GM23338 (cell line): ENCODE measurements at regions not wholly inside any gene's neighbourhood (a gene's known extent, or its start where the extent isn't known, plus 50 kb on each side); places are given as distances from the start of the nearest gene placed in this dataset.

Experiments
- ATAC-seq: fragments of 200-7000 bp; cut with Tn5 transposase; 3 replicates; pipeline ENCODE4 v1.9.1; 2020
- DNase-seq: peaks from one replicate; pipeline ENCODE4 v3.0.0-alpha.2; 2015; ENCODE audit warnings: low spot score
- H2AFZ ChIP-seq: fragments of 200-600 bp; sonication (generic); 2 replicates; pipeline ENCODE4 v1.8.0; 2016; ENCODE audit warnings: antibody characterized with exemption, mild to moderate bottlenecking, moderate library complexity
- H3F3A ChIP-seq: fragments of 200-600 bp; sonication (generic); replicated peaks from 2 replicates; pipeline ENCODE4 v1.8.0; 2017; ENCODE audit warnings: antibody characterized with exemption, mixed run types, low read depth
- H3K27ac ChIP-seq: fragments of 200-600 bp; sonication (generic); 2 replicates; pipeline ENCODE4 v1.6.1; 2016; ENCODE audit warnings: low read depth
- H3K27me3 ChIP-seq: fragments of 200-600 bp; sonication (generic); 2 replicates; pipeline ENCODE4 v1.8.0; 2016; ENCODE audit warnings: mild to moderate bottlenecking, mixed run types, moderate library complexity; ENCODE audit not compliant: insufficient read depth
- H3K36me3 ChIP-seq: fragments of 200-600 bp; sonication (generic); 2 replicates; pipeline ENCODE4 v1.8.0; 2016; ENCODE audit warnings: mild to moderate bottlenecking; ENCODE audit not compliant: insufficient read depth
- H3K4me1 ChIP-seq: fragments of 200-600 bp; sonication (generic); 2 replicates; pipeline ENCODE4 v1.8.0; 2016; ENCODE audit warnings: mild to moderate bottlenecking, moderate library complexity; ENCODE audit not compliant: insufficient read depth
- H3K4me2 ChIP-seq: fragments of 200-600 bp; sonication (generic); 2 replicates; pipeline ENCODE4 v1.7.1; 2017; ENCODE audit warnings: mixed run types
- H3K4me3 ChIP-seq: fragments of 200-600 bp; sonication (generic); 2 replicates; pipeline ENCODE4 v1.6.1; 2016; ENCODE audit warnings: mixed run types
- H3K79me2 ChIP-seq: fragments of 200-600 bp; sonication (generic); replicated peaks from 2 replicates; pipeline ENCODE4 v1.8.0; 2017; ENCODE audit warnings: mild to moderate bottlenecking; ENCODE audit not compliant: insufficient read depth
- H3K9me2 ChIP-seq: fragments of 200-600 bp; sonication (generic); 2 replicates; pipeline ENCODE4 v1.8.0; 2017; ENCODE audit not compliant: insufficient read depth
- H4K20me1 ChIP-seq: fragments of 200-600 bp; sonication (generic); replicated peaks from 2 replicates; pipeline ENCODE4 v1.8.0; 2017; ENCODE audit warnings: mild to moderate bottlenecking; ENCODE audit not compliant: insufficient read depth
- H3K27ac Mint-ChIP-seq: 2 replicates; pipeline ENCODE4 v1.8.0; 2020; ENCODE audit warnings: inconsistent platforms, mild to moderate bottlenecking, moderate library complexity, mixed read lengths
- H3K27me3 Mint-ChIP-seq: 3 replicates; pipeline ENCODE4 v1.8.0; 2022; ENCODE audit warnings: low read depth, mild to moderate bottlenecking, moderate library complexity, mixed read lengths, inconsistent platforms; ENCODE audit not compliant: insufficient read depth, poor library complexity
- H3K36me3 Mint-ChIP-seq: 3 replicates; pipeline ENCODE4 v1.8.0; 2021; ENCODE audit warnings: low read depth, mild to moderate bottlenecking, inconsistent platforms, moderate library complexity, mixed read lengths
- H3K4me1 Mint-ChIP-seq: 3 replicates; pipeline ENCODE4 v1.8.0; 2020; ENCODE audit warnings: mild to moderate bottlenecking, inconsistent platforms, mixed read lengths
- H3K4me3 Mint-ChIP-seq: 3 replicates; pipeline ENCODE4 v1.8.0; 2021; ENCODE audit warnings: moderate library complexity, mild to moderate bottlenecking, inconsistent platforms, mixed read lengths
- H3K9me3 Mint-ChIP-seq: 3 replicates; pipeline ENCODE4 v1.8.0; 2020; ENCODE audit warnings: moderate library complexity, mild to moderate bottlenecking, inconsistent platforms, mixed read lengths
- CREB1 ChIP-seq: fragments of 250-450 bp; sonication (Bioruptor Pico); IDR thresholded peaks from 2 replicates; pipeline ENCODE4 v1.5.0; 2020; ENCODE audit warnings: low read depth, mild to moderate bottlenecking, moderate library complexity
- CTCF ChIP-seq, 2 experiments: fragments of 200-600 bp in 1 of 2; sonication (generic) in 1 of 2; conservative IDR thresholded peaks; 2 replicates each; pipeline versions ENCODE4 v1.5.1 to v1.6.1; 2016 to 2017; ENCODE audit warnings: antibody characterized with exemption in 2 of 2, low read depth in 2 of 2, mild to moderate bottlenecking in 2 of 2, moderate library complexity in 1 of 2
- ETS1 ChIP-seq: IDR thresholded peaks from 2 replicates; pipeline ENCODE4 v1.6.1; 2016; ENCODE audit warnings: antibody characterized with exemption
- EZH2 ChIP-seq: fragments of 200-600 bp; sonication (generic); IDR thresholded peaks from one replicate; pipeline ENCODE4 v1.8.0; 2017; ENCODE audit warnings: antibody characterized with exemption, mild to moderate bottlenecking, low read depth; ENCODE audit not compliant: unreplicated experiment
- EZH2phosphoT487 ChIP-seq: fragments of 200-600 bp; sonication (generic); IDR thresholded peaks from one replicate; pipeline ENCODE4 v1.8.1; 2018; ENCODE audit warnings: antibody characterized with exemption; ENCODE audit not compliant: unreplicated experiment
- NANOG ChIP-seq: IDR thresholded peaks from 2 replicates; pipeline ENCODE4 v1.6.1; 2016; ENCODE audit warnings: antibody characterized with exemption, borderline replicate concordance
- POLR2AphosphoS5 ChIP-seq: IDR thresholded peaks from 2 replicates; pipeline ENCODE4 v1.6.1; 2016; ENCODE audit warnings: antibody characterized with exemption, low read depth
- REST ChIP-seq: IDR thresholded peaks from one replicate; pipeline ENCODE4 v1.6.1; 2018; ENCODE audit warnings: antibody characterized with exemption; ENCODE audit not compliant: unreplicated experiment
- STAT1 ChIP-seq: IDR thresholded peaks from one replicate; pipeline ENCODE4 v1.6.1; 2016; ENCODE audit warnings: antibody characterized with exemption; ENCODE audit not compliant: unreplicated experiment
- ZNF114 ChIP-seq: fragments of 250-450 bp; sonication (Bioruptor Pico); IDR thresholded peaks from 2 replicates; pipeline ENCODE4 v1.5.0; 2020; ENCODE audit warnings: mild to moderate bottlenecking, moderate library complexity
- ZNF331 ChIP-seq: fragments of 250-450 bp; sonication (Bioruptor Pico); IDR thresholded peaks from 2 replicates; pipeline ENCODE4 v1.5.0; 2020; ENCODE audit warnings: low read depth, mild to moderate bottlenecking, moderate library complexity

- no peaks in the 10 kb centered on the region for H4K20me1 ChIP-seq
- TF ChIP-seq ZNF331 (CRISPR knock-in tag) (no peak), EZH2 (no peak), ETS1 (no peak)
- no peaks in the 10 kb centered on the region for H3K4me1 ChIP-seq
- H2AFZ ChIP-seq = no peak overlapping the region
- Mint-ChIP-seq H3K9me3 (peaks cover 25% of the 10 kb centered on the region), H3K27me3 (peaks cover 7% of the 10 kb centered on the region), H3K4me3 (no peak overlapping the region), H3K4me1 (peaks cover 17% of the 10 kb centered on the region), H3K36me3 (peaks cover 4% of the 10 kb centered on the region), H3K27ac (no peak overlapping the region)
- H3K9me2 ChIP-seq = peaks cover 7% of the 10 kb centered on the region; the same call in 1 of the 2 replicates
- no peak overlapping the region for H3K4me3 ChIP-seq
- ATAC-seq = no peak
- no peaks in the 10 kb centered on the region for H3K79me2 ChIP-seq
- no peak overlapping the region for H3K4me2 ChIP-seq
- no peaks in the 10 kb centered on the region for H3K27me3 ChIP-seq
- no peaks in the 10 kb centered on the region for H3F3A ChIP-seq
- H3K36me3 ChIP-seq = no peaks in the 10 kb centered on the region
- no peak for DNase-seq
- H3K27ac ChIP-seq = no peak overlapping the region
These were observed 265.3 kb downstream of the MYCN start for GRCh38 chr2:16205631-16206030.

- peaks cover 23% of the 10 kb centered on the region for H3K9me3 Mint-ChIP-seq
- no peak overlapping the region for H3K4me2 ChIP-seq
These were observed 264.7 kb downstream of the MYCN start for GRCh38 chr2:16204886-16205620.

GRCh38 chr2:16204251-16204650 lies 263.9 kb downstream of the MYCN start:
- no peak overlapping the region for H3K4me3 ChIP-seq
- H3F3A ChIP-seq = no peaks in the 10 kb centered on the region
- H3K36me3 Mint-ChIP-seq = peaks cover 4% of the 10 kb centered on the region
- H3K4me2 ChIP-seq = no peak overlapping the region
- H3K79me2 ChIP-seq = no peaks in the 10 kb centered on the region
- peaks cover 17% of the 10 kb centered on the region for H3K4me1 Mint-ChIP-seq
- H3K4me3 Mint-ChIP-seq = no peak overlapping the region
- no peak overlapping the region for H2AFZ ChIP-seq
- H3K27me3 ChIP-seq = no peaks in the 10 kb centered on the region
- no peaks in the 10 kb centered on the region for H3K36me3 ChIP-seq
- H3K27ac Mint-ChIP-seq = no peak overlapping the region
- DNase-seq (no peak), ATAC-seq (no peak)
- peaks cover 11% of the 10 kb centered on the region for H3K27me3 Mint-ChIP-seq
- no peaks in the 10 kb centered on the region for H4K20me1 ChIP-seq
- no peaks in the 10 kb centered on the region for H3K4me1 ChIP-seq
- no peak overlapping the region for H3K27ac ChIP-seq
- peaks cover 21% of the 10 kb centered on the region for H3K9me3 Mint-ChIP-seq
- peaks cover 7% of the 10 kb centered on the region; the same call in 1 of the 2 replicates for H3K9me2 ChIP-seq
- no peak for TF ChIP-seq CREB1 (CRISPR knock-in tag)
- TF ChIP-seq NANOG = no peak
- no peak for TF ChIP-seq REST
- no peak for TF ChIP-seq EZH2phosphoT487
- TF ChIP-seq ETS1 = no peak
- TF ChIP-seq POLR2AphosphoS5 = no peak
- TF ChIP-seq CTCF (conservative IDR thresholded peaks at IDR 0.05; ENCODE audit: low read depth in 2 of 2) = no peak
- TF ChIP-seq STAT1 = no peak
- TF ChIP-seq EZH2 = no peak
- TF ChIP-seq ZNF114 (CRISPR knock-in tag) = no peak
- no peak for TF ChIP-seq ZNF331 (CRISPR knock-in tag)

More at GRCh38 chr2:16204886-16205620, 264.7 kb downstream of the MYCN start:
- Mint-ChIP-seq H3K4me1 (peaks cover 17% of the 10 kb centered on the region), H3K4me3 (no peak overlapping the region), H3K27me3 (peaks cover 11% of the 10 kb centered on the region), H3K36me3 (peaks cover 4% of the 10 kb centered on the region), H3K27ac (no peak overlapping the region)
- Histone ChIP-seq H3K27ac (no peak overlapping the region), H3K36me3 (no peaks in the 10 kb centered on the region), H3F3A (no peaks in the 10 kb centered on the region), H4K20me1 (no peaks in the 10 kb centered on the region), H3K4me3 (no peak overlapping the region), H3K27me3 (no peaks in the 10 kb centered on the region), H3K79me2 (no peaks in the 10 kb centered on the region), H3K4me1 (no peaks in the 10 kb centered on the region), H2AFZ (peak overlapping the region; percentile 38; the same call in 1 of the 2 replicates), H3K9me2 (peaks cover 7% of the 10 kb centered on the region; the same call in 1 of the 2 replicates)
- DNase-seq (no peak), ATAC-seq (no peak)
- no peak for TF ChIP-seq ZNF114 (CRISPR knock-in tag)
- TF ChIP-seq NANOG = no peak
